ENCODE measurements at regions not wholly inside any gene's neighbourhood (a gene's known extent, or its start where the extent isn't known, plus 50 kb on each side); places are given as distances from the start of the nearest gene placed in this dataset.

DNA sequence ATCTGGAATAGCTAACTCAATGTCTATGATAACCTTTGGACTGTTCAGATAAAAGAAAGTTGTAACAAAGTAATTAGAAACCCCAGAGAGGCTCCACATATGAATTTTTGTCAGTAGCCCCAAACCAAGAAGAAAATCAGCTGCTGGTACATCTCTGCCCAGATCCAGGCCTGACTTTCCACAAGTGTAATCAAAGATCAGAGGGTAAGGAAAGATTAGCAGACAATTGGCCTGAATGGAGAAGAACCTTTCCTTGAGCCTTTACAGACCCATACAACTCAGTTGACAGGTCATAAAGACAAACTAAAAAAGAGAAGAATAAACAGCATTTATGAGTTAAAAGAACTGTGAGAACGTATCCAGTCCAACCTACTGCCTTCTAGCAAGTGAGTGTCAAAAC, 366.7 kb upstream of the PKN2 start:
- Histone ChIP-seq H3K4me1 (ENCODE audit: low read length) (no peaks in the 10 kb centered on the region), H3K27me3 (replicated peaks; ENCODE audit: insufficient read depth, low read length) (no peaks in the 10 kb centered on the region), H3K79me2 (ENCODE audit: low read length) (no peaks in the 10 kb centered on the region), H3K9ac (ENCODE audit: low read length) (no peak overlapping the region), H3K4me3 (ENCODE audit: low read length) (no peak overlapping the region), H4K20me1 (ENCODE audit: insufficient read depth, low read length) (no peaks in the 10 kb centered on the region), H3K36me3 (replicated peaks; ENCODE audit: insufficient read depth, low read length) (no peaks in the 10 kb centered on the region), H2AFZ (ENCODE audit: low read length) (no peak overlapping the region), H3K4me2 (ENCODE audit: low read depth, low read length) (no peak overlapping the region), H3K9me2 (replicated peaks; ENCODE audit: insufficient read depth, low read length) (no peaks in the 10 kb centered on the region), H3F3A (ENCODE audit: insufficient read depth, low read length) (no peaks in the 10 kb centered on the region), H3K9me3 (replicated peaks; ENCODE audit: insufficient read depth, low read length) (no peaks in the 10 kb centered on the region), H3K27ac (ENCODE audit: low read length) (no peak overlapping the region)
- TF ChIP-seq, protein P1, sequence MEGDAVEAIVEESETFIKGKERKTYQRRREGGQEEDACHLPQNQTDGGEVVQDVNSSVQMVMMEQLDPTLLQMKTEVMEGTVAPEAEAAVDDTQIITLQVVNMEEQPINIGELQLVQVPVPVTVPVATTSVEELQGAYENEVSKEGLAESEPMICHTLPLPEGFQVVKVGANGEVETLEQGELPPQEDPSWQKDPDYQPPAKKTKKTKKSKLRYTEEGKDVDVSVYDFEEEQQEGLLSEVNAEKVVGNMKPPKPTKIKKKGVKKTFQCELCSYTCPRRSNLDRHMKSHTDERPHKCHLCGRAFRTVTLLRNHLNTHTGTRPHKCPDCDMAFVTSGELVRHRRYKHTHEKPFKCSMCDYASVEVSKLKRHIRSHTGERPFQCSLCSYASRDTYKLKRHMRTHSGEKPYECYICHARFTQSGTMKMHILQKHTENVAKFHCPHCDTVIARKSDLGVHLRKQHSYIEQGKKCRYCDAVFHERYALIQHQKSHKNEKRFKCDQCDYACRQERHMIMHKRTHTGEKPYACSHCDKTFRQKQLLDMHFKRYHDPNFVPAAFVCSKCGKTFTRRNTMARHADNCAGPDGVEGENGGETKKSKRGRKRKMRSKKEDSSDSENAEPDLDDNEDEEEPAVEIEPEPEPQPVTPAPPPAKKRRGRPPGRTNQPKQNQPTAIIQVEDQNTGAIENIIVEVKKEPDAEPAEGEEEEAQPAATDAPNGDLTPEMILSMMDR (IDR thresholded peaks at IDR 0.05; ENCODE audit: low read length): no peak
- TF ChIP-seq EZH2 (optimal IDR thresholded peaks at IDR 0.05; ENCODE audit: low read depth, low read length) (no peak), EZH2phosphoT487 (IDR thresholded peaks at IDR 0.05; ENCODE audit: low read length) (no peak)
- DNase-seq: no peak

DNA sequence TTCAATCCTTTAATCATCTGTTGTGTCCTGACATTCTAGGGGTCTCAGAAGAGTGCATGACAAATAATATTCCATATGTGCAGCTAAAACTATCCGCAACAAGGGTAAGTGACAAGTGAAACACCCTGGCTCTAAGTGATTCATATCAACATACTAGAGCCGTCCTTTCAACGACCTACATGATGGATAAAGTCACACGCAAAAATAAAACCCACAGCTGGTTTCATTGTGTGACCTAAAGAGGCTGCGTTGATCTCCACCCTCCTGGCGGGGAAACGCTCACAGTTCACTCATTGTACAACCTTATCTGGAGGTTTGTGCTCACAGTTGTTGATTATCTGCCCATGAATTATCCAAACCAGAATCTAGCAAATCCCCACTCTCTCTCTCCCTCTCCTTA, 365.3 kb upstream of the PKN2 start:
- Histone ChIP-seq H3K9ac (ENCODE audit: low read length) (no peak overlapping the region), H3K9me3 (replicated peaks; ENCODE audit: insufficient read depth, low read length) (no peaks in the 10 kb centered on the region), H3K9me2 (replicated peaks; ENCODE audit: insufficient read depth, low read length) (no peaks in the 10 kb centered on the region), H3F3A (ENCODE audit: insufficient read depth, low read length) (no peaks in the 10 kb centered on the region), H3K27ac (ENCODE audit: low read length) (no peak overlapping the region), H3K4me2 (ENCODE audit: low read depth, low read length) (no peak overlapping the region), H3K4me3 (ENCODE audit: low read length) (no peak overlapping the region), H3K4me1 (ENCODE audit: low read length) (no peaks in the 10 kb centered on the region), H3K36me3 (replicated peaks; ENCODE audit: insufficient read depth, low read length) (no peaks in the 10 kb centered on the region), H2AFZ (ENCODE audit: low read length) (no peak overlapping the region), H3K79me2 (ENCODE audit: low read length) (no peaks in the 10 kb centered on the region), H4K20me1 (ENCODE audit: insufficient read depth, low read length) (no peaks in the 10 kb centered on the region), H3K27me3 (replicated peaks; ENCODE audit: insufficient read depth, low read length) (no peaks in the 10 kb centered on the region)
- TF ChIP-seq, protein P1 (IDR thresholded peaks at IDR 0.05; ENCODE audit: low read length): no peak
- TF ChIP-seq EZH2 (optimal IDR thresholded peaks at IDR 0.05; ENCODE audit: low read depth, low read length) (no peak), EZH2phosphoT487 (IDR thresholded peaks at IDR 0.05; ENCODE audit: low read length) (no peak)
- no peak for DNase-seq

DNA sequence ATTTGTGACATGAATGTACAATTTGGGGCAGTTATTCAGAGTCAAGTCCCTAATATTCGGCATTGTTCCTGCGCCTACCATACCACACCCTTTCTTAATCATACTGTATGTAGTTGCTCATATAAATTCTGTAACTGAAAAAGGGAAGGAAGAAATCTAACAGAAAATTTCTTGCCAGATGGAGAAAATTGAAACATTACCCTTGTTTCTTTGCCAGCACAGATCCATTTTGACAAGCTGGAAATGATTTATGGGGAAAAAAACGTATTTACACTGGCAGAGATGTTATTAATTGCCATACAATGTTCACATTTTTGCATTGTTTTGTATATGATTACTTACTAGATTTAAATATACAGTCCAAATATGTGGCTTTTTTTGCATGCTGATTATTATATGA, 363.8 kb upstream of the PKN2 start:
- DNase-seq: no peak

More for the DNA sequence above, 363.8 kb upstream of the PKN2 start:
- Histone ChIP-seq H3K4me1 (ENCODE audit: low read length) (no peaks in the 10 kb centered on the region), H3K9me3 (replicated peaks; ENCODE audit: insufficient read depth, low read length) (no peaks in the 10 kb centered on the region), H3K27ac (ENCODE audit: low read length) (no peak overlapping the region), H3K4me2 (ENCODE audit: low read depth, low read length) (no peak overlapping the region), H4K20me1 (ENCODE audit: insufficient read depth, low read length) (no peaks in the 10 kb centered on the region), H3K4me3 (ENCODE audit: low read length) (no peak overlapping the region), H3K27me3 (replicated peaks; ENCODE audit: insufficient read depth, low read length) (no peaks in the 10 kb centered on the region), H3K36me3 (replicated peaks; ENCODE audit: insufficient read depth, low read length) (no peaks in the 10 kb centered on the region), H3F3A (ENCODE audit: insufficient read depth, low read length) (no peaks in the 10 kb centered on the region), H3K9me2 (replicated peaks; ENCODE audit: insufficient read depth, low read length) (no peaks in the 10 kb centered on the region), H3K79me2 (ENCODE audit: low read length) (no peaks in the 10 kb centered on the region), H3K9ac (ENCODE audit: low read length) (no peak overlapping the region), H2AFZ (ENCODE audit: low read length) (no peak overlapping the region)
- no peak for TF ChIP-seq EZH2phosphoT487 (IDR thresholded peaks at IDR 0.05; ENCODE audit: low read length)
- TF ChIP-seq, protein P1 (IDR thresholded peaks at IDR 0.05; ENCODE audit: low read length): no peak
- TF ChIP-seq EZH2 (optimal IDR thresholded peaks at IDR 0.05; ENCODE audit: low read depth, low read length): no peak
